ENCODE measurements at regions not wholly inside any gene's neighbourhood (a gene's known extent, or its start where the extent isn't known, plus 50 kb on each side); places are given as distances from the start of the nearest gene placed in this dataset.

GRCh38 chr16:54473226-54473993 lies 186.8 kb upstream of the IRX3 start:
- FAIRE-seq (no peak), DNase-seq (ENCODE audit: insufficient read length, low spot score) (no peak)
- no peak for TF ChIP-seq POLR2A (IDR thresholded peaks at IDR 0.05; ENCODE audit: low read depth, low read length)

- no peak for FAIRE-seq
- no peak for TF ChIP-seq POLR2A (IDR thresholded peaks at IDR 0.05; ENCODE audit: low read depth, low read length)
- no peak for DNase-seq (ENCODE audit: insufficient read length, low spot score)
Measured at GRCh38 chr16:54467398-54467797, 180.8 kb upstream of the IRX3 start.

GRCh38 chr16:54466233-54466632 lies 179.6 kb upstream of the IRX3 start:
- FAIRE-seq: no peak
- DNase-seq (ENCODE audit: insufficient read length, low spot score): no peak
- TF ChIP-seq POLR2A (IDR thresholded peaks at IDR 0.05; ENCODE audit: low read depth, low read length): no peak

GRCh38 chr16:54465063-54465462 lies 178.5 kb upstream of the IRX3 start:
- DNase-seq (ENCODE audit: insufficient read length, low spot score) (no peak), FAIRE-seq (no peak)
- TF ChIP-seq POLR2A (IDR thresholded peaks at IDR 0.05; ENCODE audit: low read depth, low read length): no peak

- FAIRE-seq (no peak), DNase-seq (ENCODE audit: insufficient read length, low spot score) (no peak)
- no peak for TF ChIP-seq POLR2A (IDR thresholded peaks at IDR 0.05; ENCODE audit: low read depth, low read length)
Measured at GRCh38 chr16:54462771-54463170, 176.2 kb upstream of the IRX3 start.

- no peak for DNase-seq (ENCODE audit: insufficient read length, low spot score)
Measured at GRCh38 chr16:54462151-54462651, 175.6 kb upstream of the IRX3 start.

GRCh38 chr16:54460263-54460860 lies 173.8 kb upstream of the IRX3 start:
- no peak for TF ChIP-seq POLR2A (IDR thresholded peaks at IDR 0.05; ENCODE audit: low read depth, low read length)
- FAIRE-seq (no peak), DNase-seq (ENCODE audit: insufficient read length, low spot score) (no peak)

More at GRCh38 chr16:54462151-54462651, 175.6 kb upstream of the IRX3 start:
- no peak for TF ChIP-seq POLR2A (IDR thresholded peaks at IDR 0.05; ENCODE audit: low read depth, low read length)
- FAIRE-seq: no peak

- DNase-seq (ENCODE audit: insufficient read length, low spot score): no peak
- no peak for FAIRE-seq
- TF ChIP-seq POLR2A (IDR thresholded peaks at IDR 0.05; ENCODE audit: low read depth, low read length): no peak
Measured at GRCh38 chr16:54459509-54460262, 173.1 kb upstream of the IRX3 start.

- no peak for TF ChIP-seq POLR2A (IDR thresholded peaks at IDR 0.05; ENCODE audit: low read depth, low read length)
- FAIRE-seq (no peak), DNase-seq (ENCODE audit: insufficient read length, low spot score) (no peak)
Measured at GRCh38 chr16:54458923-54459322, 172.3 kb upstream of the IRX3 start.

- DNase-seq (ENCODE audit: insufficient read length, low spot score) (no peak), FAIRE-seq (no peak)
- TF ChIP-seq POLR2A (IDR thresholded peaks at IDR 0.05; ENCODE audit: low read depth, low read length): no peak
Measured at GRCh38 chr16:54456291-54456690, 169.7 kb upstream of the IRX3 start.

- no peak for FAIRE-seq
- no peak for TF ChIP-seq POLR2A (IDR thresholded peaks at IDR 0.05; ENCODE audit: low read depth, low read length)
- DNase-seq (ENCODE audit: insufficient read length, low spot score): no peak
Measured at GRCh38 chr16:54455030-54455725, 168.6 kb upstream of the IRX3 start.

GRCh38 chr16:54454616-54455015 lies 168.0 kb upstream of the IRX3 start:
- FAIRE-seq: no peak
- TF ChIP-seq POLR2A (IDR thresholded peaks at IDR 0.05; ENCODE audit: low read depth, low read length): no peak
- DNase-seq (ENCODE audit: insufficient read length, low spot score): no peak

- no peak for TF ChIP-seq POLR2A (IDR thresholded peaks at IDR 0.05; ENCODE audit: low read depth, low read length)
- DNase-seq (ENCODE audit: insufficient read length, low spot score) (no peak), FAIRE-seq (no peak)
Measured at GRCh38 chr16:54453871-54454270, 167.3 kb upstream of the IRX3 start.

All from H54 (cell line).